Right renal pelvis (tissue), 4 donors: ENCODE measurements at regions not wholly inside any gene's neighbourhood (a gene's known extent, or its start where the extent isn't known, plus 50 kb on each side); places are given as distances from the start of the nearest gene placed in this dataset.
"Not testable (repeated sequence)": the region's sequence is repeated elsewhere in the genome, so short reads cannot be mapped to it uniquely, and the experiment has no call there.

Experiments used
- DNase-seq, 4 donors: peaks; one replicate each; pipeline ENCODE4 v3.0.0-alpha.2; 2013; ENCODE audit warnings: low read depth in 4 of 4, low spot score in 3 of 4, missing footprints in 1 of 4

GRCh38 chr3:24683090-24683489 is 188.4 kb upstream of the THRB start:
- DNase-seq: no peak

GRCh38 chr3:24683633-24684384 is 189.2 kb upstream of the THRB start:
- DNase-seq: peak; percentile 7 to 20 (median 18)

- DNase-seq: no peak
Observed at GRCh38 chr3:24684506-24685023, 189.9 kb upstream of the THRB start.

- DNase-seq: no peak
Observed at GRCh38 chr3:24686808-24687207, 192.2 kb upstream of the THRB start.

- no peak for DNase-seq
Observed at GRCh38 chr3:24687671-24688070, 193.0 kb upstream of the THRB start.

GRCh38 chr3:24688446-24689148 is 193.9 kb upstream of the THRB start:
- no peak for DNase-seq

- no peak for DNase-seq
Observed at GRCh38 chr3:24689353-24689752, 194.7 kb upstream of the THRB start.

GRCh38 chr3:24690777-24691176 is 196.1 kb upstream of the THRB start:
- DNase-seq: no peak

- DNase-seq: not testable (repeated sequence)
Observed at GRCh38 chr3:24699078-24699477, 204.4 kb upstream of the THRB start.

GRCh38 chr3:24704496-24704895 is 209.8 kb upstream of the THRB start:
- no peak for DNase-seq

- no peak for DNase-seq
Observed at GRCh38 chr3:24707936-24708335, 213.3 kb upstream of the THRB start.

GRCh38 chr3:24709956-24710355 is 215.3 kb upstream of the THRB start:
- no peak for DNase-seq

GRCh38 chr3:24713516-24713915 is 218.9 kb upstream of the THRB start:
- no peak for DNase-seq

GRCh38 chr3:24714436-24714835 is 219.8 kb upstream of the THRB start:
- DNase-seq: peak in 2 of 4 donors; percentile 3 to 13

- no peak for DNase-seq
Observed at GRCh38 chr3:24715171-24715792, 220.6 kb upstream of the THRB start.

GRCh38 chr3:24722087-24722486 is 227.4 kb upstream of the THRB start:
- no peak for DNase-seq

- no peak for DNase-seq
Observed at GRCh38 chr3:24725514-24726255, 231.0 kb upstream of the THRB start.

- no peak for DNase-seq
Observed at GRCh38 chr3:24726423-24726822, 231.8 kb upstream of the THRB start.

- DNase-seq: no peak
Observed at GRCh38 chr3:24730173-24730572, 235.5 kb upstream of the THRB start.

- DNase-seq: no peak
Observed at GRCh38 chr3:24734019-24734418, 239.4 kb upstream of the THRB start.

- DNase-seq: no peak
Observed at GRCh38 chr3:24736701-24737100, 242.1 kb upstream of the THRB start.
